ENCODE measurements at regions not wholly inside any gene's neighbourhood (a gene's known extent, or its start where the extent isn't known, plus 50 kb on each side); places are given as distances from the start of the nearest gene placed in this dataset.

GRCh38 chr4:3671571-3672464 is 94.4 kb upstream of the ADRA2C start:
- Histone ChIP-seq H3K4me1 (ENCODE audit: low read length) (no peaks in the 10 kb centered on the region), H3K4me3 (ENCODE audit: low read length) (no peak overlapping the region), H4K20me1 (ENCODE audit: insufficient read depth, low read depth, low read length) (no peaks in the 10 kb centered on the region), H3K9me3 (ENCODE audit: low read length) (peaks cover 7% of the 10 kb centered on the region), H3K79me2 (ENCODE audit: low read length) (no peaks in the 10 kb centered on the region), H3K36me3 (ENCODE audit: insufficient read depth, low read length) (no peaks in the 10 kb centered on the region; the same call in 1 of the 2 replicates), H3K4me2 (ENCODE audit: low read depth, low read length, poor library complexity, severe bottlenecking) (no peak overlapping the region), H2AFZ (ENCODE audit: low read length) (no peak overlapping the region), H3K9me2 (replicated peaks; ENCODE audit: insufficient read depth, low read length) (no peaks in the 10 kb centered on the region), H3K9ac (ENCODE audit: low read length) (no peak overlapping the region), H3K27ac (ENCODE audit: low read length) (no peak overlapping the region), H3K27me3 (ENCODE audit: low read length) (no peaks in the 10 kb centered on the region)
- no peak for DNase-seq

GRCh38 chr4:3670521-3671519 is 95.4 kb upstream of the ADRA2C start:
- no peak for DNase-seq
- no peaks in the 10 kb centered on the region for H3K9me2 ChIP-seq (replicated peaks; ENCODE audit: insufficient read depth, low read length)
- 0 out of 2 replicates have a peak, but pooled peaks cover 2% of the 10 kb centered on the region for H3K4me1 ChIP-seq (ENCODE audit: low read length)
- no peak overlapping the region for H3K27ac ChIP-seq (ENCODE audit: low read length)
- no peak overlapping the region for H3K4me2 ChIP-seq (ENCODE audit: low read depth, low read length, poor library complexity, severe bottlenecking)
- H3K27me3 ChIP-seq (ENCODE audit: low read length): no peaks in the 10 kb centered on the region
- H2AFZ ChIP-seq (ENCODE audit: low read length): no peak overlapping the region
- H3K9ac ChIP-seq (ENCODE audit: low read length): no peak overlapping the region
- no peak overlapping the region for H3K4me3 ChIP-seq (ENCODE audit: low read length)
- peaks cover 9% of the 10 kb centered on the region for H3K9me3 ChIP-seq (ENCODE audit: low read length)
- no peaks in the 10 kb centered on the region; the same call in 1 of the 2 replicates for H3K36me3 ChIP-seq (ENCODE audit: insufficient read depth, low read length)
- H4K20me1 ChIP-seq (ENCODE audit: insufficient read depth, low read depth, low read length): no peaks in the 10 kb centered on the region
- H3K79me2 ChIP-seq (ENCODE audit: low read length): no peaks in the 10 kb centered on the region

- Histone ChIP-seq H3K79me2 (ENCODE audit: low read length) (no peaks in the 10 kb centered on the region), H3K4me1 (ENCODE audit: low read length) (0 out of 2 replicates have a peak, but pooled peaks cover 2% of the 10 kb centered on the region), H3K27ac (ENCODE audit: low read length) (no peak overlapping the region), H3K9me3 (ENCODE audit: low read length) (peaks cover 9% of the 10 kb centered on the region), H3K9ac (ENCODE audit: low read length) (no peak overlapping the region), H3K36me3 (ENCODE audit: insufficient read depth, low read length) (no peaks in the 10 kb centered on the region; the same call in 1 of the 2 replicates), H2AFZ (ENCODE audit: low read length) (no peak overlapping the region), H4K20me1 (ENCODE audit: insufficient read depth, low read depth, low read length) (no peaks in the 10 kb centered on the region), H3K4me3 (ENCODE audit: low read length) (no peak overlapping the region), H3K27me3 (ENCODE audit: low read length) (no peaks in the 10 kb centered on the region), H3K4me2 (ENCODE audit: low read depth, low read length, poor library complexity, severe bottlenecking) (no peak overlapping the region), H3K9me2 (replicated peaks; ENCODE audit: insufficient read depth, low read length) (no peaks in the 10 kb centered on the region)
- DNase-seq: no peak
Measured at GRCh38 chr4:3669553-3669949, 96.6 kb upstream of the ADRA2C start.

GRCh38 chr4:3668825-3669552 is 97.2 kb upstream of the ADRA2C start:
- no peak for DNase-seq
- H3K9ac ChIP-seq (ENCODE audit: low read length): no peak overlapping the region
- no peaks in the 10 kb centered on the region for H3K27me3 ChIP-seq (ENCODE audit: low read length)
- H3K4me2 ChIP-seq (ENCODE audit: low read depth, low read length, poor library complexity, severe bottlenecking): no peak overlapping the region
- 0 out of 2 replicates have a peak, but pooled peaks cover 2% of the 10 kb centered on the region for H3K4me1 ChIP-seq (ENCODE audit: low read length)
- H3K36me3 ChIP-seq (ENCODE audit: insufficient read depth, low read length): no peaks in the 10 kb centered on the region; the same call in 1 of the 2 replicates
- no peak overlapping the region for H2AFZ ChIP-seq (ENCODE audit: low read length)
- H3K4me3 ChIP-seq (ENCODE audit: low read length): no peak overlapping the region
- no peaks in the 10 kb centered on the region for H3K9me2 ChIP-seq (replicated peaks; ENCODE audit: insufficient read depth, low read length)
- H3K9me3 ChIP-seq (ENCODE audit: low read length): peaks cover 9% of the 10 kb centered on the region
- no peaks in the 10 kb centered on the region for H4K20me1 ChIP-seq (ENCODE audit: insufficient read depth, low read depth, low read length)
- H3K79me2 ChIP-seq (ENCODE audit: low read length): no peaks in the 10 kb centered on the region
- H3K27ac ChIP-seq (ENCODE audit: low read length): no peak overlapping the region

GRCh38 chr4:3667258-3667657 is 98.9 kb upstream of the ADRA2C start:
- DNase-seq: no peak
- Histone ChIP-seq H2AFZ (ENCODE audit: low read length) (no peak overlapping the region), H3K9me3 (ENCODE audit: low read length) (peaks cover 9% of the 10 kb centered on the region), H3K9me2 (replicated peaks; ENCODE audit: insufficient read depth, low read length) (no peaks in the 10 kb centered on the region), H3K27ac (ENCODE audit: low read length) (no peak overlapping the region), H3K4me2 (ENCODE audit: low read depth, low read length, poor library complexity, severe bottlenecking) (no peak overlapping the region), H3K36me3 (ENCODE audit: insufficient read depth, low read length) (no peaks in the 10 kb centered on the region; the same call in 1 of the 2 replicates), H3K4me3 (ENCODE audit: low read length) (no peak overlapping the region), H3K4me1 (ENCODE audit: low read length) (0 out of 2 replicates have a peak, but pooled peaks cover 2% of the 10 kb centered on the region), H3K9ac (ENCODE audit: low read length) (no peak overlapping the region), H4K20me1 (ENCODE audit: insufficient read depth, low read depth, low read length) (no peaks in the 10 kb centered on the region), H3K27me3 (ENCODE audit: low read length) (no peaks in the 10 kb centered on the region), H3K79me2 (ENCODE audit: low read length) (no peaks in the 10 kb centered on the region)

- no peak overlapping the region for H3K9ac ChIP-seq (ENCODE audit: low read length)
- peaks cover 9% of the 10 kb centered on the region for H3K9me3 ChIP-seq (ENCODE audit: low read length)
- DNase-seq: peak; percentile 44
- H3K4me3 ChIP-seq (ENCODE audit: low read length): no peak overlapping the region
- no peak overlapping the region for H3K27ac ChIP-seq (ENCODE audit: low read length)
- H3K9me2 ChIP-seq (replicated peaks; ENCODE audit: insufficient read depth, low read length): no peaks in the 10 kb centered on the region
- no peaks in the 10 kb centered on the region for H3K79me2 ChIP-seq (ENCODE audit: low read length)
- no peaks in the 10 kb centered on the region for H3K27me3 ChIP-seq (ENCODE audit: low read length)
- 0 out of 2 replicates have a peak, but pooled peaks cover 2% of the 10 kb centered on the region for H3K4me1 ChIP-seq (ENCODE audit: low read length)
- H2AFZ ChIP-seq (ENCODE audit: low read length): no peak overlapping the region
- no peak overlapping the region for H3K4me2 ChIP-seq (ENCODE audit: low read depth, low read length, poor library complexity, severe bottlenecking)
- no peaks in the 10 kb centered on the region for H4K20me1 ChIP-seq (ENCODE audit: insufficient read depth, low read depth, low read length)
- no peaks in the 10 kb centered on the region; the same call in 1 of the 2 replicates for H3K36me3 ChIP-seq (ENCODE audit: insufficient read depth, low read length)
Measured at GRCh38 chr4:3666263-3666662, 99.9 kb upstream of the ADRA2C start.

- no peaks in the 10 kb centered on the region; the same call in 1 of the 2 replicates for H3K36me3 ChIP-seq (ENCODE audit: insufficient read depth, low read length)
- H3K27ac ChIP-seq (ENCODE audit: low read length): no peak overlapping the region
- no peak for DNase-seq
- no peak overlapping the region for H3K9ac ChIP-seq (ENCODE audit: low read length)
- no peaks in the 10 kb centered on the region for H4K20me1 ChIP-seq (ENCODE audit: insufficient read depth, low read depth, low read length)
- H3K9me2 ChIP-seq (replicated peaks; ENCODE audit: insufficient read depth, low read length): no peaks in the 10 kb centered on the region
- no peaks in the 10 kb centered on the region for H3K79me2 ChIP-seq (ENCODE audit: low read length)
- peaks cover 9% of the 10 kb centered on the region for H3K9me3 ChIP-seq (ENCODE audit: low read length)
- H3K4me1 ChIP-seq (ENCODE audit: low read length): 0 out of 2 replicates have a peak, but pooled peaks cover 2% of the 10 kb centered on the region
- no peak overlapping the region for H3K4me2 ChIP-seq (ENCODE audit: low read depth, low read length, poor library complexity, severe bottlenecking)
- H2AFZ ChIP-seq (ENCODE audit: low read length): no peak overlapping the region
- no peak overlapping the region for H3K4me3 ChIP-seq (ENCODE audit: low read length)
- no peaks in the 10 kb centered on the region for H3K27me3 ChIP-seq (ENCODE audit: low read length)
Measured at GRCh38 chr4:3665360-3665891, 100.8 kb upstream of the ADRA2C start.

All from Karpas-422 (cell line).